GM23248 (cell line): ENCODE measurements at regions not wholly inside any gene's neighbourhood (a gene's known extent, or its start where the extent isn't known, plus 50 kb on each side); places are given as distances from the start of the nearest gene placed in this dataset.

Source experiments
- EZH2 ChIP-seq: fragments of 200-600 bp; sonication (generic); IDR thresholded peaks from 2 replicates; pipeline ENCODE4 v1.6.1; 2018; ENCODE audit warnings: antibody characterized with exemption, mild to moderate bottlenecking; ENCODE audit not compliant: insufficient read depth, poor library complexity, severe bottlenecking
- EZH2phosphoT487 ChIP-seq: fragments of 200-600 bp; sonication (generic); IDR thresholded peaks from 2 replicates; pipeline ENCODE4 v1.6.1; 2018; ENCODE audit warnings: antibody characterized with exemption, moderate library complexity, mild to moderate bottlenecking, low read depth; ENCODE audit not compliant: insufficient read depth

DNA sequence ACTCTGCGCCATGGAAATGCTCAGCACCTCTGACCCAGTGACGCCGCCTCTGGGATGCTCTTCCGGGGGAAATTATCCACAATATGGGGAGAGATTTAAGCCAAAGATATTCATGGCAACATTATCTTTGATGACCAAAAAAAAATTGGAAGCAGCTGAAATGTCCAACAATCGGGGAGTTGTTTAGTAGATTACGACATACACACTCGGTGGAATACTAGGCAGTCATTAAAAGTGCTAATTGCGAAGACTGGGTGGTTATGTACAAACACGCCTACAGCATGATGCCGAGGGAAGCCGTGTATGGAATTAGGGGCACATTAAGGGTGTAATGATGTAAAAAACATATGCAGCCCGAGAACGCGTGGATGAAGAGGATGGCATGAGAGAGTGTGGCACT is 75.2 kb downstream of the UNCX start:
- TF ChIP-seq EZH2, result no peak
- TF ChIP-seq EZH2phosphoT487, result no peak
